PC-3 (cell line): ENCODE measurements at regions not wholly inside any gene's neighbourhood (a gene's known extent, or its start where the extent isn't known, plus 50 kb on each side); places are given as distances from the start of the nearest gene placed in this dataset.

Experiments
- ATAC-seq: fragments of 200-7000 bp; cut with Tn5 transposase; 2 replicates; pipeline ENCODE4 v1.9.1; 2020; ENCODE audit warnings: mild to moderate bottlenecking, moderate library complexity
- BruUV-seq: library from RNA; stranded (reverse); fragments of 400-500 nt; replicated peaks from 2 replicates; lab custom pipeline; 2021; lab: Mats Ljungman, UMichigan
- CTCF ChIA-PET: fragments of 300-600 bp; sonication (Branson Sonifier 250); formaldehyde crosslinking; loops from one replicate; lab custom pipeline; 2022; ENCODE audit warnings: antibody characterized with exemption; lab: Charles Lee
- POLR2A ChIA-PET: fragments of 300-600 bp; sonication (Branson Sonifier 250); formaldehyde crosslinking; loops from one replicate; lab custom pipeline; 2022; ENCODE audit warnings: antibody characterized with exemption; ENCODE audit not compliant: unreplicated experiment; lab: Charles Lee
- DNase-seq: peaks from one replicate; pipeline ENCODE4 v3.0.0-alpha.2; 2015
- H2AFZ ChIP-seq: fragments of 300-600 bp; sonication (generic); 2 replicates; pipeline ENCODE4 v1.6.0; 2016; ENCODE audit warnings: antibody characterized with exemption, low read length
- H3F3A ChIP-seq: fragments of 300-600 bp; sonication (generic); one replicate; pipeline ENCODE4 v1.6.0; 2017; ENCODE audit warnings: antibody characterized with exemption, low read length, control low read depth, mild to moderate bottlenecking; ENCODE audit not compliant: unreplicated experiment
- H3K27ac ChIP-seq: fragments of 300-600 bp; sonication (generic); 2 replicates; pipeline ENCODE4 v1.5.1; 2016; ENCODE audit warnings: mild to moderate bottlenecking, low read length
- H3K27me3 ChIP-seq: fragments of 300-600 bp; sonication (generic); 2 replicates; pipeline ENCODE4 v1.6.1; 2016; ENCODE audit warnings: low read length, mixed read lengths
- H3K36me3 ChIP-seq: fragments of 300-600 bp; sonication (generic); 2 replicates; pipeline ENCODE4 v1.6.1; 2016; ENCODE audit warnings: low read depth, mixed run types, low read length, mixed read lengths
- H3K4me1 ChIP-seq: fragments of 300-600 bp; sonication (generic); 2 replicates; pipeline ENCODE4 v1.5.1; 2016; ENCODE audit warnings: low read length; ENCODE audit not compliant: insufficient read depth
- H3K4me2 ChIP-seq: fragments of 300-600 bp; sonication (generic); 2 replicates; pipeline ENCODE4 v1.6.0; 2016; ENCODE audit warnings: low read length
- H3K4me3 ChIP-seq: fragments of 300-600 bp; sonication (generic); 2 replicates; pipeline ENCODE4 v1.5.1; 2016; ENCODE audit warnings: mild to moderate bottlenecking, low read length, mixed read lengths
- H3K79me2 ChIP-seq: fragments of 300-600 bp; sonication (generic); 2 replicates; pipeline ENCODE4 v1.6.1; 2017; ENCODE audit warnings: low read length, mixed read lengths
- H3K9ac ChIP-seq: fragments of 300-600 bp; sonication (generic); 2 replicates; pipeline ENCODE4 v1.6.0; 2016; ENCODE audit warnings: mild to moderate bottlenecking, low read length
- H3K9me2 ChIP-seq: fragments of 300-600 bp; sonication (generic); replicated peaks from 2 replicates; pipeline ENCODE4 v1.6.1; 2016; ENCODE audit warnings: mixed run types, low read length, mixed read lengths
- H3K9me3 ChIP-seq: fragments of 300-600 bp; sonication (generic); 2 replicates; pipeline ENCODE4 v1.6.1; 2016; ENCODE audit warnings: low read length, mixed read lengths
- H4K20me1 ChIP-seq: fragments of 300-600 bp; sonication (generic); 2 replicates; pipeline ENCODE4 v1.6.1; 2016; ENCODE audit warnings: low read length, mixed read lengths
- EZH2 ChIP-seq: fragments of 300-600 bp; sonication (generic); IDR thresholded peaks from one replicate; pipeline ENCODE4 v1.6.1; 2017; ENCODE audit warnings: antibody characterized with exemption, mild to moderate bottlenecking, low read length; ENCODE audit not compliant: unreplicated experiment
- EZH2phosphoT487 ChIP-seq: fragments of 300-600 bp; sonication (generic); IDR thresholded peaks from 2 replicates; pipeline ENCODE4 v1.6.1; 2018; ENCODE audit warnings: mild to moderate bottlenecking, antibody characterized with exemption, low read length, borderline replicate concordance
- intact Hi-C: fragments of 100-400 bp; cut with micrococcal nuclease; formaldehyde crosslinking; loops from 2 replicates; pipeline ENCODE4 v1.9.0; 2023
- TF ChIP-seq, protein P1 (sequence below): fragments of 300-600 bp; sonication (generic); conservative IDR thresholded peaks from 2 replicates; pipeline ENCODE4 v1.5.1; 2017; ENCODE audit warnings: antibody characterized with exemption, low read depth, mild to moderate bottlenecking, low read length

DNA sequence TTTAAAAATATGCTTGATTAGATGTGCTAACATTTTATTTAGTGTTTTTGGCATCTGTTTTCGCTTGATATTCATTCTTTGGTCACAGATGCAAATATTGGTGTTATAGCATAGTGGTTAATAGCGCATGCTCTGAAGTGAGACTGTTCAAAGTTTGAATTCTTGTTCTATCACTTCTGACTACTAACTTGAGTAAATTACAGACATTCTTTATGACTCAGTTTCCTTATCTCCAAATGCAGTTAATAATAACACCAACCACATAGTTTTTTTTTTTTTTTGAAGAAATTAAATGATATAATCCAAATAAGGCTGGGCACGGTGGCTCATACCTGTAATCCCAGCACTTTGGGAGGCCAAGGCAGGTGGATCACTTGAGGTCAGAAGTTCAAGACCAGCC is 81.0 kb downstream of the TMX1 start:
- CTCF ChIA-PET = no interaction called here
- BruUV-seq = no TSS peak
- no peak for DNase-seq
- Histone ChIP-seq H3K36me3 (no peaks in the 10 kb centered on the region), H2AFZ (no peak overlapping the region), H3K27me3 (no peaks in the 10 kb centered on the region), H3K9me3 (no peaks in the 10 kb centered on the region), H3K9me2 (no peaks in the 10 kb centered on the region), H3K4me2 (no peak overlapping the region), H3K79me2 (no peaks in the 10 kb centered on the region), H3K9ac (no peak overlapping the region), H3K27ac (no peak overlapping the region), H3K4me1 (no peaks in the 10 kb centered on the region), H3F3A (no peaks in the 10 kb centered on the region), H4K20me1 (no peaks in the 10 kb centered on the region), H3K4me3 (no peak overlapping the region)
- POLR2A ChIA-PET = no interaction called here
- no peak for TF ChIP-seq EZH2
- TF ChIP-seq EZH2phosphoT487 = no peak
- TF ChIP-seq, protein P1, sequence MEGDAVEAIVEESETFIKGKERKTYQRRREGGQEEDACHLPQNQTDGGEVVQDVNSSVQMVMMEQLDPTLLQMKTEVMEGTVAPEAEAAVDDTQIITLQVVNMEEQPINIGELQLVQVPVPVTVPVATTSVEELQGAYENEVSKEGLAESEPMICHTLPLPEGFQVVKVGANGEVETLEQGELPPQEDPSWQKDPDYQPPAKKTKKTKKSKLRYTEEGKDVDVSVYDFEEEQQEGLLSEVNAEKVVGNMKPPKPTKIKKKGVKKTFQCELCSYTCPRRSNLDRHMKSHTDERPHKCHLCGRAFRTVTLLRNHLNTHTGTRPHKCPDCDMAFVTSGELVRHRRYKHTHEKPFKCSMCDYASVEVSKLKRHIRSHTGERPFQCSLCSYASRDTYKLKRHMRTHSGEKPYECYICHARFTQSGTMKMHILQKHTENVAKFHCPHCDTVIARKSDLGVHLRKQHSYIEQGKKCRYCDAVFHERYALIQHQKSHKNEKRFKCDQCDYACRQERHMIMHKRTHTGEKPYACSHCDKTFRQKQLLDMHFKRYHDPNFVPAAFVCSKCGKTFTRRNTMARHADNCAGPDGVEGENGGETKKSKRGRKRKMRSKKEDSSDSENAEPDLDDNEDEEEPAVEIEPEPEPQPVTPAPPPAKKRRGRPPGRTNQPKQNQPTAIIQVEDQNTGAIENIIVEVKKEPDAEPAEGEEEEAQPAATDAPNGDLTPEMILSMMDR = no peak
- intact Hi-C loops = no loop called here
- no peak for ATAC-seq

- Histone ChIP-seq H3K36me3 (no peaks in the 10 kb centered on the region), H3K79me2 (no peaks in the 10 kb centered on the region), H3K4me2 (no peak overlapping the region), H3K9me2 (no peaks in the 10 kb centered on the region), H3K4me3 (no peak overlapping the region), H3K27ac (no peak overlapping the region), H3K9ac (no peak overlapping the region), H4K20me1 (no peaks in the 10 kb centered on the region), H3F3A (no peaks in the 10 kb centered on the region), H3K27me3 (no peaks in the 10 kb centered on the region), H3K4me1 (peaks cover 10% of the 10 kb centered on the region), H2AFZ (no peak overlapping the region), H3K9me3 (no peaks in the 10 kb centered on the region)
- CTCF ChIA-PET = no interaction called here
- intact Hi-C loops = no loop called here
- TF ChIP-seq EZH2phosphoT487 (no peak), EZH2 (no peak)
- TF ChIP-seq, protein P1 = no peak
- no TSS peak for BruUV-seq
- POLR2A ChIA-PET = no interaction called here
- DNase-seq (no peak), ATAC-seq (no peak)
Measured at GRCh38 chr14:51323492-51323891, 83.4 kb downstream of the TMX1 start.

GRCh38 chr14:51327376-51327775 is 87.3 kb downstream of the TMX1 start:
- CTCF ChIA-PET = no interaction called here
- Histone ChIP-seq H3K9me3 (no peaks in the 10 kb centered on the region), H3K9me2 (no peaks in the 10 kb centered on the region), H3K36me3 (no peaks in the 10 kb centered on the region), H3K27ac (no peak overlapping the region), H4K20me1 (no peaks in the 10 kb centered on the region), H3K4me1 (peaks cover 15% of the 10 kb centered on the region), H2AFZ (no peak overlapping the region), H3K9ac (no peak overlapping the region), H3K79me2 (no peaks in the 10 kb centered on the region), H3K4me3 (no peak overlapping the region), H3K4me2 (no peak overlapping the region), H3F3A (no peaks in the 10 kb centered on the region), H3K27me3 (no peaks in the 10 kb centered on the region)
- TF ChIP-seq EZH2 = no peak
- TF ChIP-seq, protein P1 = no peak
- no peak for TF ChIP-seq EZH2phosphoT487
- BruUV-seq = no TSS peak
- POLR2A ChIA-PET = interaction anchor here (1.1 kb wide), 1 partner anchor 72 kb away, joined by 4 read pairs; no protein-coding TSS in a partner anchor
- ATAC-seq (no peak), DNase-seq (no peak)
- intact Hi-C loops = no loop called here
